CD4-positive, alpha-beta T cell (primary cell): ENCODE measurements at regions not wholly inside any gene's neighbourhood (a gene's known extent, or its start where the extent isn't known, plus 50 kb on each side); places are given as distances from the start of the nearest gene placed in this dataset.

Experiments
- ATAC-seq: fragments of 200-7000 bp; cut with Tn5 transposase; one replicate; pipeline ENCODE4 v1.10.0; 2022; ENCODE audit warnings: mild to moderate bottlenecking; ENCODE audit not compliant: poor library complexity
- CTCF ChIA-PET: fragments of 350-600 bp; sonication (Branson Sonifier 250); formaldehyde crosslinking; loops from one replicate; lab custom pipeline; 2021; ENCODE audit warnings: antibody characterized with exemption, inconsistent platforms; lab: Charles Lee
- POLR2A ChIA-PET: fragments of 350-600 bp; sonication (Branson Sonifier 250); formaldehyde crosslinking; loops from one replicate; lab custom pipeline; 2021; ENCODE audit warnings: antibody characterized with exemption, inconsistent platforms; lab: Charles Lee
- DNase-seq, 14 experiments: peaks; one replicate each; pipeline ENCODE4 v3.0.0-alpha.2; 2013 to 2020; ENCODE audit warnings: mixed read lengths in 2 of 14
- H3K27ac ChIP-seq, 2 donors: one replicate each; pipeline versions ENCODE4 v1.5.1 to v1.7.0; 2013; ENCODE audit warnings: low read length in 2 of 2, low read depth in 1 of 2, mild to moderate bottlenecking in 1 of 2
- H3K27me3 ChIP-seq, 2 experiments: 1 replicate in 1 of 2; 2 replicates in 1 of 2; pipeline versions ENCODE4 v1.6.1 to v1.7.0; 2013; ENCODE audit warnings: low read length in 2 of 2, control low read depth in 1 of 2, mild to moderate bottlenecking in 1 of 2, moderate library complexity in 1 of 2; ENCODE audit not compliant: insufficient read depth in 2 of 2, control insufficient read depth in 1 of 2
- H3K36me3 ChIP-seq: one replicate; pipeline ENCODE4 v1.6.1; 2013; ENCODE audit warnings: low read length, control low read depth; ENCODE audit not compliant: insufficient read depth
- H3K4me1 ChIP-seq: one replicate; pipeline ENCODE4 v1.6.1; 2013; ENCODE audit warnings: low read length, control low read depth; ENCODE audit not compliant: insufficient read depth
- H3K4me3 ChIP-seq: one replicate; pipeline ENCODE4 v1.5.1; 2013; ENCODE audit warnings: mild to moderate bottlenecking, low read length, moderate library complexity
- H3K9me3 ChIP-seq, 2 experiments: 1 replicate in 1 of 2; 2 replicates in 1 of 2; pipeline versions ENCODE4 v1.6.1 to v1.7.0; 2013; ENCODE audit warnings: low read length in 2 of 2, mild to moderate bottlenecking in 2 of 2, control low read depth in 1 of 2, moderate library complexity in 1 of 2; ENCODE audit not compliant: control insufficient read depth in 1 of 2, insufficient read depth in 1 of 2
- H3K27ac Mint-ChIP-seq: one replicate; pipeline ENCODE4 v1.8.0; 2020; ENCODE audit warnings: mixed read lengths
- H3K27me3 Mint-ChIP-seq: one replicate; pipeline ENCODE4 v1.8.0; 2021; ENCODE audit warnings: mixed read lengths
- H3K36me3 Mint-ChIP-seq: one replicate; pipeline ENCODE4 v1.8.0; 2021; ENCODE audit warnings: low read depth, mixed read lengths
- H3K4me1 Mint-ChIP-seq: one replicate; pipeline ENCODE4 v1.8.0; 2021; ENCODE audit warnings: low read depth, mixed read lengths
- H3K4me3 Mint-ChIP-seq: one replicate; pipeline ENCODE4 v1.8.0; 2020; ENCODE audit warnings: mild to moderate bottlenecking, mixed read lengths
- H3K9me3 Mint-ChIP-seq: one replicate; pipeline ENCODE4 v1.8.0; 2020; ENCODE audit warnings: mixed read lengths
- CTCF ChIP-seq: fragments of 200-600 bp; IDR thresholded peaks from one replicate; pipeline ENCODE4 v1.8.0; 2022; ENCODE audit warnings: antibody characterized with exemption, mild to moderate bottlenecking
- intact Hi-C, 2 experiments: fragments of 100-400 bp; cut with DNase I in 1 of 2; cut with micrococcal nuclease in 1 of 2; formaldehyde crosslinking; loops; one replicate each; pipeline versions ENCODE4 v1.15.1 to v1.9.0; 2023 to 2025; cut with DNase I, micrococcal nuclease

DNA sequence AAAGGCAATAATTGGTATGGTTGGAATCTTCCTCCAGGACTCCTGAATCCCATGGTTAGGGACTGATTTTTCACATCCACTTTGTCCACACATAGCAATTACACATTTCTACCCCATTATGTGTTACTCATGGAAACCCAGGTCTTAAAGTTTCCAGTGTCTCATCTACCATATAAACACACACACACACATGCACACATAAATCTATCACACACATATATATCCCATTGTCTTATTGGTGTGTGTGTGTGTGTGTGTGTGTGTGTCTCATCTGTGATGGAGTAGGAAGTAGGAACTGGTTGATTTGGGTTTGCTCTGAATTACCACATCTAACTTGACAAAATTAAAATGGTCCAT, 525.4 kb downstream of the FUT8 start:
- ChIA-PET CTCF (interaction anchor here (1.3 kb wide), 1 partner anchor 10 kb away, joined by 3 read pairs; no protein-coding TSS in a partner anchor), POLR2A (interaction anchor here (1.3 kb wide), 1 partner anchor 10 kb away, joined by 3 read pairs; no protein-coding TSS in a partner anchor)
- Histone ChIP-seq H3K9me3 (no peaks in the 10 kb centered on the region), H3K36me3 (no peaks in the 10 kb centered on the region), H3K27me3 (no peaks in the 10 kb centered on the region), H3K4me1 (peaks cover 25% of the 10 kb centered on the region), H3K27ac (no peak overlapping the region), H3K4me3 (no peak overlapping the region)
- no peak for TF ChIP-seq CTCF
- DNase-seq = no peak
- Mint-ChIP-seq H3K36me3 (no peaks in the 10 kb centered on the region), H3K27me3 (no peaks in the 10 kb centered on the region), H3K27ac (peak overlapping the region; percentile 8), H3K4me3 (no peak overlapping the region), H3K9me3 (peaks cover 2% of the 10 kb centered on the region), H3K4me1 (peaks cover 33% of the 10 kb centered on the region)
- ATAC-seq = no peak
- intact Hi-C loops = no loop called here

DNA sequence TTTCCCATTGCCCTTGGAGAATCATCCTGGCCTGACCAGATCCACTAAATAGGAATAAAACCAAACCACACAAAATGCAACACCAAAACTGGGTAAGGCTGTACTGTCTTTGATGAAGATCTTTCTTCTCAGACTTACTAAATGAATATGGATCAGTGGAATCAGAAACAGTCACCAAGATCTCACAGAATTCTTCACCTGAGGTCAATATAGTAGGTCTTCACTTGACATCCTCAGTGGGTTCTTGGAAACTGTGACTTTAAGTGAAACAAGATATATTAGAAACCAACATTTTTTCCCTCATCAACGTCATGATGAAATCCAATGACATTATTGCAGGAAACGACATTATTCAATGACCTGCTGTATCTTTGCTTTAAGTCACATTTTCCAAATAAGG, 526.2 kb downstream of the FUT8 start:
- H3K36me3 ChIP-seq = no peaks in the 10 kb centered on the region
- Mint-ChIP-seq H3K4me3 (no peak overlapping the region), H3K27ac (no peak overlapping the region), H3K4me1 (peaks cover 40% of the 10 kb centered on the region), H3K36me3 (no peaks in the 10 kb centered on the region), H3K9me3 (peaks cover 2% of the 10 kb centered on the region), H3K27me3 (no peaks in the 10 kb centered on the region)
- no peaks in the 10 kb centered on the region for H3K27me3 ChIP-seq
- CTCF ChIA-PET = interaction anchor here (1.3 kb wide), 1 partner anchor 11 kb away, joined by 3 read pairs; no protein-coding TSS in a partner anchor
- DNase-seq (no peak), ATAC-seq (no peak)
- intact Hi-C loops = no loop called here
- no peak for TF ChIP-seq CTCF
- no peak overlapping the region for H3K27ac ChIP-seq
- H3K4me3 ChIP-seq = no peak overlapping the region
- H3K4me1 ChIP-seq = peaks cover 29% of the 10 kb centered on the region
- POLR2A ChIA-PET = no interaction called here
- H3K9me3 ChIP-seq = no peaks in the 10 kb centered on the region

DNA sequence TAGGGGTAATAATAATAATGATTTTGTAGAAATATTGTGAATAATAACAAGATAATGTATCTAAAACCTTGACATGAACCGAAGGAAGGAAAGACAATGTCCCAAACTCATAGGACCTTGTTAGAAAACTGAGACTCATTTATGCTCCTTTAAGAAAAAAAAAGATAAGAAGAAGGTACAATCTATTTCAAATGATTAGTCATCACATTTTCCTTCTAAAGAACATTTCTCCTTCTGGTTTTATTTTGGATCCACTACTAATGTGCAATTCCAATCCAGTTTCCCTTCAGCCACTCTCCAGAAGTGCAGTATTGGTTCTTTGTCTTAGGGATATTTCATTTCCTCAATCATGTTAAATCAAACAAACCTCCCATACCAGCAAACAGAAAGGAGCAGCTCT, 526.7 kb downstream of the FUT8 start:
- H3K36me3 Mint-ChIP-seq = no peaks in the 10 kb centered on the region
- Histone ChIP-seq H3K4me3 (no peak overlapping the region), H3K9me3 (no peaks in the 10 kb centered on the region), H3K36me3 (no peaks in the 10 kb centered on the region), H3K4me1 (peaks cover 29% of the 10 kb centered on the region), H3K27me3 (no peaks in the 10 kb centered on the region), H3K27ac (no peak overlapping the region)
- ChIA-PET POLR2A (no interaction called here), CTCF (no interaction called here)
- TF ChIP-seq CTCF = no peak
- DNase-seq = no peak
- H3K9me3 Mint-ChIP-seq = peaks cover 2% of the 10 kb centered on the region
- peaks cover 45% of the 10 kb centered on the region for H3K4me1 Mint-ChIP-seq
- ATAC-seq = no peak
- no peak overlapping the region for H3K27ac Mint-ChIP-seq
- intact Hi-C loops = no loop called here
- no peak overlapping the region for H3K4me3 Mint-ChIP-seq
- no peaks in the 10 kb centered on the region for H3K27me3 Mint-ChIP-seq
